ENCODE measurements at regions not wholly inside any gene's neighbourhood (a gene's known extent, or its start where the extent isn't known, plus 50 kb on each side); places are given as distances from the start of the nearest gene placed in this dataset.

GRCh38 chr3:2041931-2042330, 56.7 kb upstream of the CNTN4 start:
- TF ChIP-seq CTCF (IDR thresholded peaks at IDR 0.05) (no peak), POLR2A (IDR thresholded peaks at IDR 0.05) (no peak)

Measured in right lobe of liver (tissue), 4 donors.